WTC11 (cell line): ENCODE measurements at regions not wholly inside any gene's neighbourhood (a gene's known extent, or its start where the extent isn't known, plus 50 kb on each side); places are given as distances from the start of the nearest gene placed in this dataset.

Experiments used
- ATF1 ChIP-seq: sonication (generic); formaldehyde crosslinking; IDR thresholded peaks from 2 replicates; pipeline ENCODE4 v1.8.1; 2023; ENCODE audit warnings: mild to moderate bottlenecking, moderate library complexity, missing genetic modification reagents
- CTCF ChIP-seq: fragments of 200-600 bp; IDR thresholded peaks from 2 replicates; pipeline ENCODE4 v1.8.0; 2022; ENCODE audit warnings: antibody characterized with exemption
- GABPB1 ChIP-seq: sonication (generic); formaldehyde crosslinking; IDR thresholded peaks from 2 replicates; pipeline ENCODE4 v1.8.1; 2023; ENCODE audit warnings: mild to moderate bottlenecking, missing genetic modification reagents
- JUN ChIP-seq: sonication (generic); formaldehyde crosslinking; IDR thresholded peaks from 2 replicates; pipeline ENCODE4 v1.8.0; 2023; ENCODE audit warnings: mild to moderate bottlenecking, missing genetic modification reagents
- KAT7 ChIP-seq: sonication (generic); formaldehyde crosslinking; IDR thresholded peaks from 2 replicates; pipeline ENCODE4 v1.8.1; 2023; ENCODE audit warnings: missing genetic modification reagents, mild to moderate bottlenecking, borderline replicate concordance
- NR3C1 ChIP-seq: sonication (generic); formaldehyde crosslinking; conservative IDR thresholded peaks from 2 replicates; pipeline ENCODE4 v1.8.1; 2023; ENCODE audit warnings: low read depth, mild to moderate bottlenecking, missing genetic modification reagents
- TF ChIP-seq, protein P1 (sequence below): sonication (generic); formaldehyde crosslinking; IDR thresholded peaks from 2 replicates; pipeline ENCODE4 v1.8.0; 2022; ENCODE audit warnings: mild to moderate bottlenecking, missing genetic modification reagents

DNA sequence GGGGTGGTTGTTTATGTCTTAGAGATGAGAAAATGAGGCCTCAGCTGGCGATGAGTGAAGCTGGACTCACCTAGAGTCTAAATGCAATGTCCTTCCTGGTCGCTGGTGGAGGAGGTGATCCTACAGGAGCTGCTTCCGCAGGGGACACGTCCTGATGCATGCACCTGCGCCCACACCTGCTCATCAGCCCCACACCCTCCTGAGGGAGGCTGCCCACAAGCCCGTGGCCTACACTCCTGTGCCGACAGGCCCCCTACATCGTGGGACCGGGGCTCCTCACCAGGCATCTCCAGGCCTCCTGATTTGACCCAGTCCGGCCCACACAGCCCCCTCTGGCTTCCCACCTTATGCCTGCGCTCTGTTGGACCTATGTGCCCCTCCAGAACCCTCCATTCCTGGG is 857.2 kb downstream of the TBC1D22A start:
- TF ChIP-seq KAT7 (CRISPR knock-in tag) (no peak), CTCF (no peak), ATF1 (CRISPR knock-in tag) (no peak), JUN (CRISPR knock-in tag) (no peak), NR3C1 (CRISPR knock-in tag) (no peak), GABPB1 (CRISPR knock-in tag) (no peak)
- TF ChIP-seq, protein P1, sequence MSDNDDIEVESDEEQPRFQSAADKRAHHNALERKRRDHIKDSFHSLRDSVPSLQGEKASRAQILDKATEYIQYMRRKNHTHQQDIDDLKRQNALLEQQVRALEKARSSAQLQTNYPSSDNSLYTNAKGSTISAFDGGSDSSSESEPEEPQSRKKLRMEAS (CRISPR knock-in tag), result no peak
